Neuronal stem cell (in vitro differentiated cells): ENCODE measurements at regions not wholly inside any gene's neighbourhood (a gene's known extent, or its start where the extent isn't known, plus 50 kb on each side); places are given as distances from the start of the nearest gene placed in this dataset.

Source experiments
- DNase-seq: peaks from one replicate; pipeline ENCODE4 v3.0.0-alpha.2; 2013; ENCODE audit warnings: low spot score
- H2AFZ ChIP-seq: one replicate; pipeline ENCODE4 v1.6.1; 2013; ENCODE audit warnings: mild to moderate bottlenecking, low read length, inconsistent platforms
- H2AK5ac ChIP-seq: 2 replicates; pipeline ENCODE4 v1.6.1; 2013; ENCODE audit warnings: low read depth, mild to moderate bottlenecking, inconsistent platforms, low read length, moderate library complexity, mixed read lengths
- H2BK120ac ChIP-seq: 2 replicates; pipeline ENCODE4 v1.6.1; 2013; ENCODE audit warnings: low read depth, mild to moderate bottlenecking, inconsistent platforms, low read length, moderate library complexity, mixed read lengths
- H2BK12ac ChIP-seq: one replicate; pipeline ENCODE4 v1.6.1; 2013; ENCODE audit warnings: low read length, inconsistent platforms
- H2BK15ac ChIP-seq: 2 replicates; pipeline ENCODE4 v1.6.1; 2013; ENCODE audit warnings: mild to moderate bottlenecking, low read length, inconsistent platforms, mixed read lengths
- H2BK5ac ChIP-seq: one replicate; pipeline ENCODE4 v1.6.1; 2013; ENCODE audit warnings: inconsistent platforms, mild to moderate bottlenecking, low read length, moderate library complexity
- H3K14ac ChIP-seq: one replicate; pipeline ENCODE4 v1.6.1; 2013; ENCODE audit warnings: low read length, inconsistent platforms
- H3K18ac ChIP-seq: 2 replicates; pipeline ENCODE4 v1.6.1; 2013; ENCODE audit warnings: low read length, inconsistent platforms
- H3K23ac ChIP-seq: 2 replicates; pipeline ENCODE4 v1.6.1; 2013; ENCODE audit warnings: low read depth, mild to moderate bottlenecking, mixed read lengths, low read length, inconsistent platforms; ENCODE audit not compliant: poor library complexity
- H3K27ac ChIP-seq: replicated peaks from 3 replicates; pipeline ENCODE4 v1.5.1; 2013; ENCODE audit warnings: low read length, inconsistent platforms
- H3K27me3 ChIP-seq, 3 experiments: 2 replicates each; pipeline ENCODE4 v1.6.1; 2013; ENCODE audit warnings: low read length in 3 of 3, mild to moderate bottlenecking in 2 of 3, inconsistent platforms in 1 of 3, low read depth in 1 of 3, mixed read lengths in 1 of 3, moderate library complexity in 1 of 3; ENCODE audit not compliant: control insufficient read depth in 3 of 3, insufficient read depth in 3 of 3
- H3K36me3 ChIP-seq, 2 donors: replicated peaks in 1 of 2; 2 replicates each; pipeline ENCODE4 v1.6.1; 2013; ENCODE audit warnings: low read length in 2 of 2; ENCODE audit not compliant: control insufficient read depth in 2 of 2, insufficient read depth in 2 of 2
- H3K4ac ChIP-seq: 2 replicates; pipeline ENCODE4 v1.6.1; 2013; ENCODE audit warnings: inconsistent platforms, mild to moderate bottlenecking, low read length, moderate library complexity
- H3K4me1 ChIP-seq, 2 donors: 1 replicate in 1 of 2; 2 replicates in 1 of 2; pipeline ENCODE4 v1.6.1; 2013; ENCODE audit warnings: low read length in 2 of 2, low read depth in 1 of 2; ENCODE audit not compliant: control insufficient read depth in 2 of 2, insufficient read depth in 1 of 2
- H3K4me2 ChIP-seq: one replicate; pipeline ENCODE4 v1.6.1; 2013; ENCODE audit warnings: mild to moderate bottlenecking, low read length, inconsistent platforms; ENCODE audit not compliant: insufficient read depth, poor library complexity, severe bottlenecking
- H3K4me3 ChIP-seq, 2 donors: 2 replicates each; pipeline ENCODE4 v1.5.1; 2013; ENCODE audit warnings: low read length in 2 of 2, mild to moderate bottlenecking in 2 of 2, inconsistent platforms in 1 of 2, moderate library complexity in 1 of 2
- H3K79me1 ChIP-seq: one replicate; pipeline ENCODE4 v1.6.1; 2013; ENCODE audit warnings: low read depth, mild to moderate bottlenecking, inconsistent platforms, low read length, moderate library complexity
- H3K9ac ChIP-seq: one replicate; pipeline ENCODE4 v1.6.1; 2013; ENCODE audit warnings: mild to moderate bottlenecking, low read depth, low read length, inconsistent platforms; ENCODE audit not compliant: poor library complexity
- H3K9me3 ChIP-seq, 2 donors: replicated peaks in 1 of 2; 2 replicates each; pipeline versions ENCODE3 to v1.6.1; 2013; ENCODE audit warnings: low read length in 2 of 2, mild to moderate bottlenecking in 2 of 2, inconsistent platforms in 1 of 2, low read depth in 1 of 2, mixed read lengths in 1 of 2, moderate library complexity in 1 of 2; ENCODE audit not compliant: control insufficient read depth in 2 of 2, insufficient read depth in 1 of 2
- H4K8ac ChIP-seq: one replicate; pipeline ENCODE4 v1.6.1; 2013; ENCODE audit warnings: low read depth, mild to moderate bottlenecking, inconsistent platforms, low read length, moderate library complexity
- H4K91ac ChIP-seq: one replicate; pipeline ENCODE4 v1.6.1; 2013; ENCODE audit warnings: low read length, low read depth, mild to moderate bottlenecking, inconsistent platforms; ENCODE audit not compliant: poor library complexity
- WGBS, 2 donors: extraction: QIAGEN DNeasy Blood & Tissue Kit; methylation state at CpG; one replicate each; pipeline ENCODE4 v1.1.7; 2013; ENCODE audit warnings: missing lambda C conversion rate in 2 of 2, mixed read lengths in 1 of 2; ENCODE audit not compliant: insufficient read length in 2 of 2, insufficient replicate concordance in 1 of 2; ENCODE audit errors: extremely low coverage in 2 of 2; 5-methylcytosine and 5-hydroxymethylcytosine counted together

DNA sequence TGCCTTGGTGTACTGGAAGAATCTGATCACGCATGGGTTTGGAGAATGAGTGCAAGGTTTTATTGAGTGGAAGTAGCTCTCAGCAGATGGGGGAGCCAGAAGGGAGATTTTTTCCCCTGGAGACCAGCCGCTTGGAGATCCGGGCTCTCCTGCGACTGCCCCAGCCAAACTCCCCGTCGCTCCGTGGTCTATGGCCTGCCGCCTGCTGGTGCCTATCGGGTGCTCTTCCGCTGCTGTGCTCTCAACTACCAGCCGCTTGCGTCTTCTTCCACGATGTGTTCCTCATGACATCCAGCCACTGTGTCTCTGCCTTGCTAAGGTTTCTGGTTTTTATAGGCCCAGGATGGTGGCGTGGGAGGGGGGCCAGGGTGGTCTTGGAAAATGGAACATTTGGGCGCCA lies 145.6 kb upstream of the UBASH3B start:
- H3K18ac ChIP-seq: no peak overlapping the region
- no peak overlapping the region for H2BK120ac ChIP-seq
- no peaks in the 10 kb centered on the region for H3K27me3 ChIP-seq
- H4K91ac ChIP-seq: no peak overlapping the region
- no peak overlapping the region for H3K4ac ChIP-seq
- no peak overlapping the region for H2BK5ac ChIP-seq
- H2AK5ac ChIP-seq: no peak overlapping the region
- no peak overlapping the region for H2BK12ac ChIP-seq
- H3K14ac ChIP-seq: no peak overlapping the region
- H3K9ac ChIP-seq: no peak overlapping the region
- no peak overlapping the region for H3K4me2 ChIP-seq
- H2AFZ ChIP-seq: no peak overlapping the region
- no peak overlapping the region for H4K8ac ChIP-seq
- H3K36me3 ChIP-seq: no peaks in the 10 kb centered on the region
- no peak overlapping the region for H3K4me3 ChIP-seq
- no peak for DNase-seq
- no peak overlapping the region for H3K23ac ChIP-seq
- peaks cover 0 to 3% of the 10 kb centered on the region in 2 donors for H3K4me1 ChIP-seq
- no peak overlapping the region for H3K27ac ChIP-seq
- no peaks in the 10 kb centered on the region for H3K9me3 ChIP-seq
- no CpG with 5 or more reads among the region's 15 CpGs for WGBS, 2 donors
- no peak overlapping the region for H2BK15ac ChIP-seq
- H3K79me1 ChIP-seq: no peaks in the 10 kb centered on the region

DNA sequence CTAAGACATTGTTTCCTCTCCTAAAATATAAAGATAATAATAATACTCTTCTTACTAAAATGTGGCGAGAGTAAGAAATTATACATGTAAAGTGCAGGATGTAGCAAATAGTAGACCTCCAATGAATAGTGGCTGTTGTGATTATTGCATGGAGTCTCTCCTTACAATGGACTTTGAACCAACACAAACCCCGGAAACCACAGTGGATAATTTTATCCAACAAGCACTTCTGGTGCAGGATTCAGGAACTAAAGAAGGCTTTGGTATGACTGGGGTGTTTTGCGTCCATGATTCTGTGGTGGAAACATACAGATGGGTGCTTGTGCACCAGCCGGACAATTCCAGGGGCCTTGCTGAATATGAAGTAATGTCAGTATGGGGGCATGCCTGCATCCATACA lies 146.4 kb upstream of the UBASH3B start:
- Histone ChIP-seq H4K91ac (no peak overlapping the region), H3K36me3 (no peaks in the 10 kb centered on the region), H3K23ac (no peak overlapping the region), H3K4me3 (no peak overlapping the region), H3K14ac (no peak overlapping the region), H2AK5ac (no peak overlapping the region), H3K79me1 (no peaks in the 10 kb centered on the region), H3K4ac (no peak overlapping the region), H3K27me3 (no peaks in the 10 kb centered on the region), H4K8ac (no peak overlapping the region), H3K4me2 (no peak overlapping the region), H3K27ac (no peak overlapping the region), H2AFZ (no peak overlapping the region), H3K18ac (no peak overlapping the region), H2BK120ac (no peak overlapping the region), H3K9me3 (no peaks in the 10 kb centered on the region), H2BK15ac (no peak overlapping the region), H3K4me1 (peaks cover 0 to 3% of the 10 kb centered on the region in 2 donors), H2BK5ac (no peak overlapping the region), H3K9ac (no peak overlapping the region), H2BK12ac (no peak overlapping the region)
- no CpG with 5 or more reads among the region's 4 CpGs for whole genome bisulfite sequencing, 2 donors
- no peak for DNase-seq

DNA sequence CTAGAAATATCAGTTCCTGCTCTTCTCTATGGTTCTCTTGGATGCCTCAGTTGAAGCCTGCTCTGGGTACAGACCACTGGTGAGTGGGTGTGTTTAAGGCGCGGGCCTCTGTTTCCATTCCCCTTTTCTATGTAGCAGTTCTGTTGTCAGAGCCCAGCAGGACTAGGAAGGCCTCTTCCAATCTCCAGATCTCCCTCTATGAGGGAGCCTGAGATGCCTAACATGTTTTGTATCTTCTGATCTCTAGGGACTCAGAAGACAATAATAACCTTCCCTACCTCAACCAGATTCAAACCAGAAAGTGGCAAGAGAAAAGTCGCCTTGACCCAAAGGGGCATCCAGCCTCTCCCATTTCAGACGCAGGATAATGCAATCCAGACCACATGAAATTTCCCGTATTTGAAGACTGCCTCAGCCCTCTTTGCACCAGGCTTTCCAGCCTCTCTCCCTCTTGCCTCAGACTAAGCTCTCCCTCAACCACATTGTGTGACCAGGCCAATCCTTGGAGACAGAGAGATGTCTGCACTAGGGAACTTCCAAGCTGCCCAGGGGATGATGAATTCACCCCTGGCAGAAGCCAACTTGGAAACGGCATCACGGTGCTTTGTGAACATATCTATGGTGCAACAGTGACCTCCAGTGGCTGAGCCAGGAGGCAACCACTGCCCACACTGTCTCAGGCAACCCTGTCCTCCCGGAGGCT lies 150.1 kb upstream of the UBASH3B start:
- no peak overlapping the region for H3K14ac ChIP-seq
- no peak overlapping the region for H4K8ac ChIP-seq
- H3K9ac ChIP-seq: no peak overlapping the region
- no peak overlapping the region for H2BK12ac ChIP-seq
- H3K79me1 ChIP-seq: no peaks in the 10 kb centered on the region
- H2AK5ac ChIP-seq: no peak overlapping the region
- H2BK5ac ChIP-seq: no peak overlapping the region
- H3K4me3 ChIP-seq: no peak overlapping the region
- no peaks in the 10 kb centered on the region for H3K27me3 ChIP-seq
- peak overlapping the region; percentile 79 for H2AFZ ChIP-seq
- DNase-seq: peak; percentile 78
- H3K18ac ChIP-seq: no peak overlapping the region
- no peak overlapping the region for H3K4me2 ChIP-seq
- no peak overlapping the region for H2BK15ac ChIP-seq
- H3K27ac ChIP-seq: no peak overlapping the region
- no peak overlapping the region for H3K4ac ChIP-seq
- H3K9me3 ChIP-seq: no peaks in the 10 kb centered on the region
- no peaks in the 10 kb centered on the region for H3K36me3 ChIP-seq
- peaks cover 0 to 3% of the 10 kb centered on the region in 2 donors for H3K4me1 ChIP-seq
- no peak overlapping the region for H3K23ac ChIP-seq
- H4K91ac ChIP-seq: no peak overlapping the region
- no CpG with 5 or more reads among the region's 8 CpGs for WGBS, 2 donors
- H2BK120ac ChIP-seq: no peak overlapping the region

DNA sequence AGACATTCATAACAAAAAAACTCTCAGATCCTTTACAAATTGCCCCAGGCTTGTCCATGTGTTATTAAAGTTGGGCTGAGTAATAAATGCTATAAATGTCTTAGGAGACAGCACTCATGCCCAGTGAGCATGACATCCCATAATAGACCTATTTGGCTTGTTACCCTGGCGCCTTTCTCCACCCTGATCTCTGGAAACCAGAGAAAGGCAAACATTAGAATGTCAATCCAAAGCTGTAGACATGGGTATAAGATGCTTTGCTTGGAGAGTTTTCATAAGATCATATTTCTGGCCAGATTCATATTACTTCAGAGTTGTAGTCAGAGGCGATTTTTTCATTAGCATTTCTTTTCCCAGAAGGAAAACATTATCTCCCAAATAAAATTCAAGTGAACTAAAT lies 161.3 kb upstream of the UBASH3B start:
- Histone ChIP-seq H3K23ac (no peak overlapping the region), H2BK120ac (no peak overlapping the region), H3K79me1 (no peaks in the 10 kb centered on the region), H3K9ac (no peak overlapping the region), H3K36me3 (no peaks in the 10 kb centered on the region), H3K4me1 (peaks cover 0 to 4% of the 10 kb centered on the region in 2 donors), H3K18ac (no peak overlapping the region), H3K14ac (no peak overlapping the region), H3K9me3 (no peaks in the 10 kb centered on the region), H3K4ac (no peak overlapping the region), H3K27me3 (no peaks in the 10 kb centered on the region), H2BK5ac (no peak overlapping the region), H3K4me3 (no peak overlapping the region), H4K8ac (no peak overlapping the region), H2AK5ac (no peak overlapping the region), H3K27ac (no peak overlapping the region), H4K91ac (no peak overlapping the region), H2BK15ac (no peak overlapping the region), H3K4me2 (no peak overlapping the region), H2BK12ac (no peak overlapping the region), H2AFZ (no peak overlapping the region)
- WGBS, 2 donors: no CpG with 5 or more reads among the region's 2 CpGs
- no peak for DNase-seq
